H1 (cell line): ENCODE measurements at regions not wholly inside any gene's neighbourhood (a gene's known extent, or its start where the extent isn't known, plus 50 kb on each side); places are given as distances from the start of the nearest gene placed in this dataset.

Experiments used
- CTCF ChIA-PET: fragments of 300-600 bp; sonication (Branson Sonifier 250); formaldehyde crosslinking; loops from one replicate; lab custom pipeline; 2021; ENCODE audit not compliant: partially characterized antibody; lab: Charles Lee
- POLR2A ChIA-PET: fragments of 300-600 bp; sonication (Branson Sonifier 250); formaldehyde crosslinking; loops from one replicate; lab custom pipeline; 2021; ENCODE audit warnings: inconsistent platforms; ENCODE audit not compliant: partially characterized antibody; lab: Charles Lee
- DNase-seq, 2 experiments: peaks; one replicate each; pipeline versions ENCODE4 v3.0.0 to v3.0.0-alpha.2; 2010 to 2022; ENCODE audit warnings: low spot score in 2 of 2, low read depth in 1 of 2, mixed read lengths in 1 of 2
- FAIRE-seq: peaks from 2 replicates; lab custom pipeline; 2011; peaks lifted over from hg19 to GRCh38; lab: Jason Lieb, UNC
- H2AFZ ChIP-seq: 2 replicates; pipeline ENCODE4 v1.8.1; 2012; ENCODE audit warnings: low read length, inconsistent platforms
- H2AK5ac ChIP-seq: 2 replicates; pipeline ENCODE4 v1.6.1; 2013; ENCODE audit warnings: low read depth, low read length
- H2BK120ac ChIP-seq: replicated peaks from 2 replicates; pipeline ENCODE3; 2013; ENCODE audit warnings: low read depth, low read length, inconsistent platforms
- H2BK12ac ChIP-seq: 2 replicates; pipeline ENCODE4 v1.6.1; 2013; ENCODE audit warnings: low read depth, low read length
- H2BK15ac ChIP-seq: 2 replicates; pipeline ENCODE4 v1.6.1; 2013; ENCODE audit warnings: low read length
- H2BK20ac ChIP-seq: 2 replicates; pipeline ENCODE4 v1.6.1; 2013; ENCODE audit warnings: low read length
- H2BK5ac ChIP-seq: 2 replicates; pipeline ENCODE4 v1.6.1; 2013; ENCODE audit warnings: low read depth, low read length
- H3K14ac ChIP-seq: 2 replicates; pipeline ENCODE4 v1.6.1; 2013; ENCODE audit warnings: inconsistent platforms; ENCODE audit not compliant: insufficient read length
- H3K18ac ChIP-seq: 2 replicates; pipeline ENCODE4 v1.6.1; 2013; ENCODE audit warnings: low read length; ENCODE audit errors: extremely low read depth
- H3K23ac ChIP-seq: 2 replicates; pipeline ENCODE4 v1.6.1; 2013; ENCODE audit warnings: inconsistent platforms; ENCODE audit not compliant: insufficient read length
- H3K23me2 ChIP-seq: 2 replicates; pipeline ENCODE4 v1.6.1; 2013; ENCODE audit warnings: low read depth, low read length
- H3K27ac ChIP-seq: 2 replicates; pipeline ENCODE4 v1.6.1; 2011; ENCODE audit warnings: low read depth, low read length, inconsistent platforms
- H3K27me3 ChIP-seq, 4 experiments: replicated peaks in 1 of 4; 1 replicate in 1 of 4; 2 replicates in 3 of 4; pipeline versions ENCODE4 v1.6.1 to v1.8.1; 2011 to 2013; ENCODE audit warnings: low read length in 3 of 4, mild to moderate bottlenecking in 3 of 4, inconsistent platforms in 2 of 4, mixed read lengths in 2 of 4, moderate library complexity in 1 of 4; ENCODE audit not compliant: control insufficient read depth in 3 of 4, insufficient read depth in 3 of 4; ENCODE audit errors: extremely low read depth in 1 of 4
- H3K36me3 ChIP-seq, 4 experiments: 2 replicates each; pipeline versions ENCODE4 v1.6.1 to v1.8.1; 2011 to 2013; ENCODE audit warnings: mild to moderate bottlenecking in 4 of 4, low read length in 3 of 4, moderate library complexity in 2 of 4, control low read depth in 1 of 4, inconsistent platforms in 1 of 4; ENCODE audit not compliant: insufficient read depth in 4 of 4, control insufficient read depth in 2 of 4
- H3K4ac ChIP-seq: replicated peaks from 2 replicates; pipeline ENCODE3; 2013; ENCODE audit warnings: low read length, low read depth, mixed read lengths, inconsistent platforms; ENCODE audit not compliant: insufficient read length
- H3K4me1 ChIP-seq, 4 experiments: replicated peaks in 1 of 4; 1 replicate in 1 of 4; 2 replicates in 3 of 4; pipeline versions ENCODE4 v1.6.1 to v1.8.1; 2011 to 2013; ENCODE audit warnings: low read length in 3 of 4, inconsistent platforms in 2 of 4, mixed read lengths in 1 of 4; ENCODE audit not compliant: insufficient read depth in 4 of 4, control insufficient read depth in 3 of 4
- H3K4me2 ChIP-seq, 2 experiments: 2 replicates each; pipeline versions ENCODE4 v1.6.1 to v1.8.1; 2011 to 2013; ENCODE audit warnings: low read depth in 2 of 2, low read length in 2 of 2, control low read depth in 1 of 2, inconsistent platforms in 1 of 2, mild to moderate bottlenecking in 1 of 2; ENCODE audit not compliant: insufficient read depth in 1 of 2
- H3K4me3 ChIP-seq, 4 experiments: fragments of 200-600, 300-600 bp in 1 of 4; sonication (generic), shearing (Covaris generic), sonication (Bioruptor Twin) in 1 of 4; 2 replicates each; pipeline versions ENCODE4 v1.5.1 to v1.8.1; 2011 to 2016; ENCODE audit warnings: low read length in 4 of 4, low read depth in 3 of 4, control low read depth in 2 of 4, inconsistent platforms in 2 of 4, mild to moderate bottlenecking in 2 of 4, mixed read lengths in 1 of 4, moderate library complexity in 1 of 4; ENCODE audit not compliant: insufficient read depth in 2 of 4; ENCODE audit errors: extremely low read depth in 1 of 4
- H3K56ac ChIP-seq: replicated peaks from 2 replicates; pipeline ENCODE3; 2013; ENCODE audit warnings: low read depth, mild to moderate bottlenecking, mixed read lengths, low read length, inconsistent platforms; ENCODE audit not compliant: insufficient read length
- H3K79me1 ChIP-seq: 2 replicates; pipeline ENCODE4 v1.6.1; 2013; ENCODE audit warnings: low read depth, low read length, control low read depth
- H3K79me2 ChIP-seq, 2 experiments: 2 replicates each; pipeline versions ENCODE4 v1.6.1 to v1.8.1; 2012 to 2013; ENCODE audit warnings: low read length in 2 of 2, mild to moderate bottlenecking in 2 of 2, inconsistent platforms in 1 of 2; ENCODE audit not compliant: insufficient read depth in 2 of 2, control insufficient read depth in 1 of 2
- H3K9ac ChIP-seq, 4 experiments: replicated peaks in 1 of 4; 1 replicate in 1 of 4; 2 replicates in 3 of 4; pipeline versions ENCODE4 v1.6.1 to v1.8.1; 2011 to 2013; ENCODE audit warnings: low read depth in 3 of 4, low read length in 3 of 4, control low read depth in 2 of 4, mild to moderate bottlenecking in 2 of 4, moderate library complexity in 2 of 4, inconsistent platforms in 1 of 4; ENCODE audit errors: extremely low read depth in 1 of 4
- H3K9me3 ChIP-seq, 2 experiments: 2 replicates each; pipeline versions ENCODE4 v1.6.1 to v1.8.1; 2012 to 2013; ENCODE audit warnings: mild to moderate bottlenecking in 2 of 2, moderate library complexity in 2 of 2, control low read depth in 1 of 2, inconsistent platforms in 1 of 2, low read depth in 1 of 2, low read length in 1 of 2, mixed read lengths in 1 of 2; ENCODE audit not compliant: insufficient read depth in 2 of 2
- H4K20me1 ChIP-seq, 2 experiments: replicated peaks in 1 of 2; 2 replicates each; pipeline versions ENCODE3 to v1.8.1; 2011 to 2013; ENCODE audit warnings: inconsistent platforms in 2 of 2, low read length in 2 of 2, mild to moderate bottlenecking in 1 of 2; ENCODE audit not compliant: insufficient read depth in 2 of 2, control insufficient read depth in 1 of 2
- H4K5ac ChIP-seq: 2 replicates; pipeline ENCODE4 v1.6.1; 2013; ENCODE audit warnings: low read length, low read depth, mixed read lengths, inconsistent platforms; ENCODE audit not compliant: insufficient read length
- H4K8ac ChIP-seq: 2 replicates; pipeline ENCODE4 v1.8.0; 2013; ENCODE audit warnings: mild to moderate bottlenecking, moderate library complexity, low read length, inconsistent platforms; ENCODE audit not compliant: insufficient read depth; ENCODE audit errors: extremely low read depth
- H4K91ac ChIP-seq: replicated peaks from 2 replicates; pipeline ENCODE3; 2013; ENCODE audit warnings: low read length, mixed read lengths, inconsistent platforms; ENCODE audit not compliant: insufficient read length
- ASH2L ChIP-seq: fragments of 200-600, 300-600 bp; sonication (generic); IDR thresholded peaks from one replicate; pipeline ENCODE4 v1.7.1; 2017; ENCODE audit warnings: low read length
- CTBP2 ChIP-seq: IDR thresholded peaks from 2 replicates; pipeline ENCODE4 v1.7.0; 2011; ENCODE audit warnings: borderline replicate concordance, mild to moderate bottlenecking, moderate library complexity, mixed read lengths, low read length; ENCODE audit not compliant: insufficient read depth, insufficient read length
- WGBS, 2 experiments: shearing (Covaris generic) in 1 of 2; methylation state at CpG; one replicate each; pipeline versions ENCODE4 v1.1.6 to v1.1.7; 2013 to 2015; ENCODE audit warnings: low lambda C conversion rate in 2 of 2, mixed read lengths in 2 of 2, inconsistent platforms in 1 of 2, low coverage in 1 of 2, missing lambda C conversion rate in 1 of 2; ENCODE audit not compliant: insufficient replicate concordance in 2 of 2, insufficient coverage in 1 of 2, insufficient read length in 1 of 2; ENCODE audit errors: extremely low coverage in 1 of 2, missing lambda C conversion rate in 1 of 2; 5-methylcytosine and 5-hydroxymethylcytosine counted together

DNA sequence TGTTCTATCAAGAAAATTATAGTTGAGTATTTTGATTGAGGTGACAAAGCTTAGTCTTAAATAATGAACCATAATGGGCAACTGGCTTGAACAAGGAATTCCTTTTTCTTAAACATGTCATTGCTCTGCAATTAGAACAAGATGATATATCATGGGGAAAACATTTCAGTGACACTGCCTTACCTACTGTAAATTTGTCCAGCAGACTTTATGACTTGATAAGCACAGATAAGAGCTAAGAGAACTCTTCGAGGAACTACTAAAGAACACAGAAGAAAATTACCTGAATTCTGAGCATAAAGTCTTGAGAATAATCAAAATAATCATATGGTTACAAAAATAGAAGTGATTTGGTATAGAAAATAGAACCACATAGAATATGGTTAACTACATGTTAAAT, 257.8 kb downstream of the PDHA2 start:
- Histone ChIP-seq H2BK12ac (no peak overlapping the region), H2BK20ac (no peak overlapping the region), H3K23ac (no peak overlapping the region), H3K23me2 (no peaks in the 10 kb centered on the region), H4K20me1 (no peaks in the 10 kb centered on the region), H3K4ac (no peak overlapping the region), H3K79me2 (no peaks in the 10 kb centered on the region), H4K91ac (no peak overlapping the region), H2BK15ac (no peak overlapping the region), H2BK120ac (no peak overlapping the region), H3K9ac (no peak overlapping the region), H3K18ac (no peak overlapping the region), H3K27ac (no peak overlapping the region), H3K4me3 (no peak overlapping the region), H3K4me2 (no peak overlapping the region), H3K14ac (no peak overlapping the region), H3K56ac (no peak overlapping the region), H3K4me1 (no peaks in the 10 kb centered on the region), H3K27me3 (no peaks in the 10 kb centered on the region), H2AFZ (no peak overlapping the region), H3K79me1 (no peaks in the 10 kb centered on the region), H3K36me3 (no peaks in the 10 kb centered on the region), H2BK5ac (no peak overlapping the region), H4K8ac (no peak overlapping the region), H3K9me3 (peaks cover 0 to 3% of the 10 kb centered on the region in 2 experiments; a peak in 1 of 4 replicates), H4K5ac (no peak overlapping the region), H2AK5ac (no peak overlapping the region)
- FAIRE-seq (no peak), DNase-seq (no peak)
- POLR2A ChIA-PET, result no interaction called here
- 92% methylated on average over 1 of the region's 1 CpG; no CpG with 5 or more reads in 1 of the 2 experiments for WGBS, 2 experiments
- CTCF ChIA-PET, result no interaction called here
- TF ChIP-seq ASH2L, result no peak
- no peak for TF ChIP-seq CTBP2
